ENCODE measurements at regions not wholly inside any gene's neighbourhood (a gene's known extent, or its start where the extent isn't known, plus 50 kb on each side); places are given as distances from the start of the nearest gene placed in this dataset.

GRCh38 chr7:144991041-144991440, 155.2 kb upstream of the TPK1 start:
- TF ChIP-seq CREB1 (CRISPR knock-in tag; IDR thresholded peaks at IDR 0.05; ENCODE audit: low read depth) (no peak), CTCF (conservative IDR thresholded peaks at IDR 0.05; ENCODE audit: low read depth in 2 of 2) (no peak), POLR2AphosphoS5 (IDR thresholded peaks at IDR 0.05; ENCODE audit: low read depth) (no peak), EZH2phosphoT487 (IDR thresholded peaks at IDR 0.05; ENCODE audit: unreplicated experiment) (no peak), NANOG (IDR thresholded peaks at IDR 0.05; ENCODE audit: borderline replicate concordance) (no peak), ZNF114 (CRISPR knock-in tag; IDR thresholded peaks at IDR 0.05) (no peak)

Measured in GM23338 (cell line).